ENCODE measurements at regions not wholly inside any gene's neighbourhood (a gene's known extent, or its start where the extent isn't known, plus 50 kb on each side); places are given as distances from the start of the nearest gene placed in this dataset.

GRCh38 chr3:87158823-87159222 lies 68.3 kb upstream of the CHMP2B start:
- Mint-ChIP-seq H3K4me1 (no peaks in the 10 kb centered on the region), H3K4me3 (no peak overlapping the region), H3K27ac (no peak overlapping the region), H3K27me3 (no peaks in the 10 kb centered on the region), H3K9me3 (ENCODE audit: insufficient read depth) (no peaks in the 10 kb centered on the region)
- Histone ChIP-seq H3K79me2 (ENCODE audit: control insufficient read depth, insufficient read depth, low read length) (no peaks in the 10 kb centered on the region), H3K4me1 (ENCODE audit: control insufficient read depth in 2 of 2, insufficient read depth in 2 of 2, low read length in 2 of 2) (no peaks in the 10 kb centered on the region), H4K20me1 (ENCODE audit: control insufficient read depth, insufficient read depth, low read length, poor library complexity, severe bottlenecking) (no peaks in the 10 kb centered on the region), H3K9ac (ENCODE audit: low read length) (no peak overlapping the region), H3K4me2 (replicated peaks; ENCODE audit: low read depth, low read length, poor library complexity, severe bottlenecking) (no peak overlapping the region), H2AFZ (ENCODE audit: insufficient read depth, low read depth, low read length, poor library complexity, severe bottlenecking) (no peak overlapping the region), H3K9me3 (ENCODE audit: control extremely low read depth in 1 of 3, control insufficient read depth in 2 of 3, insufficient read depth in 1 of 3, low read length in 2 of 3) (no peaks in the 10 kb centered on the region), H3K4me3 (ENCODE audit: control extremely low read depth in 1 of 5, extremely low read depth in 1 of 5, insufficient read depth in 1 of 5, low read depth in 2 of 5, low read length in 4 of 5) (no peak overlapping the region), H3K36me3 (replicated peaks in 1 of 2; ENCODE audit: control extremely low read depth in 1 of 2, control insufficient read depth in 1 of 2, extremely low read depth in 1 of 2, insufficient read depth in 2 of 2, low read length in 1 of 2) (no peaks in the 10 kb centered on the region), H3K27ac (ENCODE audit: low read length in 2 of 2) (no peak overlapping the region), H3K27me3 (replicated peaks in 1 of 4; ENCODE audit: control extremely low read depth in 1 of 4, control insufficient read depth in 3 of 4, insufficient read depth in 4 of 4, low read length in 3 of 4) (peaks cover 0 to 4% (median 0%) of the 10 kb centered on the region in 4 experiments)
- TF ChIP-seq EZH2 (IDR thresholded peaks at IDR 0.05; ENCODE audit: borderline replicate concordance, insufficient read depth, low read depth, low read length, poor library complexity, severe bottlenecking) (no peak), CTCF (IDR thresholded peaks at IDR 0.05) (no peak)
- intact Hi-C loops (cut with micrococcal nuclease), result no loop called here
- no CpG with 5 or more reads among the region's 1 CpG for WGBS (ENCODE audit: insufficient coverage)
- CTCF ChIA-PET, result no interaction called here
- DNase-seq (no peak), ATAC-seq (ENCODE audit: low read depth) (no peak)
- POLR2A ChIA-PET, result no interaction called here

- Histone ChIP-seq H3K4me2 (replicated peaks; ENCODE audit: low read depth, low read length, poor library complexity, severe bottlenecking) (no peak overlapping the region), H3K9me3 (ENCODE audit: control extremely low read depth in 1 of 3, control insufficient read depth in 2 of 3, insufficient read depth in 1 of 3, low read length in 2 of 3) (peaks cover 0 to 7% (median 1%) of the 10 kb centered on the region in 3 donors), H2AFZ (ENCODE audit: insufficient read depth, low read depth, low read length, poor library complexity, severe bottlenecking) (no peak overlapping the region), H3K36me3 (replicated peaks in 1 of 2; ENCODE audit: control extremely low read depth in 1 of 2, control insufficient read depth in 1 of 2, extremely low read depth in 1 of 2, insufficient read depth in 2 of 2, low read length in 1 of 2) (no peaks in the 10 kb centered on the region), H3K79me2 (ENCODE audit: control insufficient read depth, insufficient read depth, low read length) (no peaks in the 10 kb centered on the region), H3K9ac (ENCODE audit: low read length) (no peak overlapping the region), H3K27ac (ENCODE audit: low read length in 2 of 2) (no peak overlapping the region), H3K27me3 (replicated peaks in 1 of 4; ENCODE audit: control extremely low read depth in 1 of 4, control insufficient read depth in 3 of 4, insufficient read depth in 4 of 4, low read length in 3 of 4) (no peaks in the 10 kb centered on the region), H3K4me1 (ENCODE audit: control insufficient read depth in 2 of 2, insufficient read depth in 2 of 2, low read length in 2 of 2) (no peaks in the 10 kb centered on the region), H3K4me3 (ENCODE audit: control extremely low read depth in 1 of 5, extremely low read depth in 1 of 5, insufficient read depth in 1 of 5, low read depth in 2 of 5, low read length in 4 of 5) (no peak overlapping the region), H4K20me1 (ENCODE audit: control insufficient read depth, insufficient read depth, low read length, poor library complexity, severe bottlenecking) (no peaks in the 10 kb centered on the region)
- CTCF ChIA-PET, result no interaction called here
- Mint-ChIP-seq H3K4me1 (no peaks in the 10 kb centered on the region), H3K27me3 (peaks cover 4% of the 10 kb centered on the region), H3K27ac (no peak overlapping the region), H3K9me3 (ENCODE audit: insufficient read depth) (peaks cover 2% of the 10 kb centered on the region), H3K4me3 (no peak overlapping the region)
- WGBS (ENCODE audit: insufficient coverage), result 100% methylated on average over 1 of the region's 3 CpGs
- ATAC-seq (ENCODE audit: low read depth) (no peak), DNase-seq (no peak)
- intact Hi-C loops (cut with micrococcal nuclease), result no loop called here
- POLR2A ChIA-PET, result no interaction called here
- TF ChIP-seq EZH2 (IDR thresholded peaks at IDR 0.05; ENCODE audit: borderline replicate concordance, insufficient read depth, low read depth, low read length, poor library complexity, severe bottlenecking), result no peak
- TF ChIP-seq CTCF (IDR thresholded peaks at IDR 0.05), result no peak
Observed at GRCh38 chr3:87148020-87148419, 79.1 kb upstream of the CHMP2B start.
